ENCODE measurements at regions not wholly inside any gene's neighbourhood (a gene's known extent, or its start where the extent isn't known, plus 50 kb on each side); places are given as distances from the start of the nearest gene placed in this dataset.
"Not testable (repeated sequence)": the region's sequence is repeated elsewhere in the genome, so short reads cannot be mapped to it uniquely, and the experiment has no call there.

GRCh38 chr14:38391334-38391733 lies 135.4 kb upstream of the CLEC14A start:
- peak; percentile 45 for DNase-seq

- DNase-seq: peak; percentile 17
Measured at GRCh38 chr14:38389681-38390080, 133.8 kb upstream of the CLEC14A start.

GRCh38 chr14:38387821-38388220 lies 131.9 kb upstream of the CLEC14A start:
- DNase-seq: no peak

GRCh38 chr14:38385836-38386235 lies 129.9 kb upstream of the CLEC14A start:
- DNase-seq: no peak

- no peak for DNase-seq
Measured at GRCh38 chr14:38385343-38385742, 129.4 kb upstream of the CLEC14A start.

GRCh38 chr14:38384741-38385140 lies 128.8 kb upstream of the CLEC14A start:
- no peak for DNase-seq

GRCh38 chr14:38367922-38368321 lies 112.0 kb upstream of the CLEC14A start:
- no peak for DNase-seq

GRCh38 chr14:38366374-38366773 lies 110.5 kb upstream of the CLEC14A start:
- no peak for DNase-seq

GRCh38 chr14:38363217-38363616 lies 107.3 kb upstream of the CLEC14A start:
- DNase-seq: no peak

- no peak for DNase-seq
Measured at GRCh38 chr14:38357557-38357956, 101.7 kb upstream of the CLEC14A start.

- not testable (repeated sequence) for DNase-seq
Measured at GRCh38 chr14:38355473-38355872, 99.6 kb upstream of the CLEC14A start.

GRCh38 chr14:38350102-38350501 lies 94.2 kb upstream of the CLEC14A start:
- DNase-seq: no peak

GRCh38 chr14:38342803-38343202 lies 86.9 kb upstream of the CLEC14A start:
- DNase-seq: no peak

GRCh38 chr14:38339696-38340095 lies 83.8 kb upstream of the CLEC14A start:
- DNase-seq: no peak

- DNase-seq: no peak
Measured at GRCh38 chr14:38336298-38336697, 80.4 kb upstream of the CLEC14A start.

GRCh38 chr14:38330275-38330674 lies 74.4 kb upstream of the CLEC14A start:
- DNase-seq: no peak

GRCh38 chr14:38329246-38329645 lies 73.4 kb upstream of the CLEC14A start:
- DNase-seq: no peak

GRCh38 chr14:38316922-38317321 lies 61.0 kb upstream of the CLEC14A start:
- DNase-seq: no peak

GRCh38 chr14:38311655-38312054 lies 55.8 kb upstream of the CLEC14A start:
- no peak for DNase-seq

- DNase-seq: no peak
Measured at GRCh38 chr14:38310420-38310995, 54.6 kb upstream of the CLEC14A start.

- DNase-seq: no peak
Measured at GRCh38 chr14:38309522-38310277, 53.8 kb upstream of the CLEC14A start.
